MM.1S (cell line): ENCODE measurements at regions not wholly inside any gene's neighbourhood (a gene's known extent, or its start where the extent isn't known, plus 50 kb on each side); places are given as distances from the start of the nearest gene placed in this dataset.

Experiments used
- CTCF ChIP-seq: fragments of 300-600 bp; sonication (generic); IDR thresholded peaks from 2 replicates; pipeline ENCODE4 v1.5.1; 2016; ENCODE audit warnings: antibody characterized with exemption, low read length, mixed read lengths
- EZH2 ChIP-seq: fragments of 300-600 bp; sonication (generic); optimal IDR thresholded peaks from 2 replicates; pipeline ENCODE3; 2017; ENCODE audit warnings: low read depth, mild to moderate bottlenecking, antibody characterized with exemption, low read length, mixed read lengths

GRCh38 chr14:53549956-53550355, 396.8 kb upstream of the DDHD1 start:
- TF ChIP-seq EZH2 (no peak), CTCF (no peak)
